ENCODE measurements at regions not wholly inside any gene's neighbourhood (a gene's known extent, or its start where the extent isn't known, plus 50 kb on each side); places are given as distances from the start of the nearest gene placed in this dataset.
"Not testable (repeated sequence)": the region's sequence is repeated elsewhere in the genome, so short reads cannot be mapped to it uniquely, and the experiment has no call there.

GRCh38 chr13:90256746-90257145 is 1090.7 kb upstream of the MIR17HG start:
- TF ChIP-seq CTCF (IDR thresholded peaks at IDR 0.05; ENCODE audit: low read depth, low read length) = no peak
- no peak for DNase-seq (ENCODE audit: extremely low read depth, low read depth)

- no peak for DNase-seq (ENCODE audit: extremely low read depth, low read depth)
- no peak for TF ChIP-seq CTCF (IDR thresholded peaks at IDR 0.05; ENCODE audit: low read depth, low read length)
These were observed 1089.4 kb upstream of the MIR17HG start for GRCh38 chr13:90258129-90258528.

GRCh38 chr13:90261343-90261742 is 1086.1 kb upstream of the MIR17HG start:
- TF ChIP-seq CTCF (IDR thresholded peaks at IDR 0.05; ENCODE audit: low read depth, low read length) = no peak
- DNase-seq (ENCODE audit: extremely low read depth, low read depth) = no peak

GRCh38 chr13:90270226-90270625 is 1077.3 kb upstream of the MIR17HG start:
- no peak for TF ChIP-seq CTCF (IDR thresholded peaks at IDR 0.05; ENCODE audit: low read depth, low read length)
- DNase-seq (ENCODE audit: extremely low read depth, low read depth) = no peak

- no peak for TF ChIP-seq CTCF (IDR thresholded peaks at IDR 0.05; ENCODE audit: low read depth, low read length)
- no peak for DNase-seq (ENCODE audit: extremely low read depth, low read depth)
These were observed 1075.1 kb upstream of the MIR17HG start for GRCh38 chr13:90272356-90272755.

DNA sequence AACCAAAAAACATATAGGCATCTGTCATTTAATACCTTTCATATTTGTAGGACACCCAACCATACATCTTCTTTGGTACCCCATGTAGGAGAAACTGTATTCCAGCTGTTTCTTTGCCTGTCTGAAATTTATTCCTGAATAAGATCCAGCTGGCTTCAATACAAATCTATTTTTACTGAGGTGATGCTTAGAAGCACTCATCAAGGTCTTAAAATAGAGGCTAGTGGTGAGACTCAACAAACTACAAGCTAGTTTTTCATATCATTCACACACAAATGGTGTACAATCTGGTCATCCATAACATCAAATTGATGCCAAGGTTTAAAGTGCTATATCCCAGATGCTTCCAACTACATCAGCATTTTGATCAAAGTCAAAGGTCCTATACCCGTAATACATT is 1071.3 kb upstream of the MIR17HG start:
- TF ChIP-seq CTCF (IDR thresholded peaks at IDR 0.05; ENCODE audit: low read depth, low read length) = no peak
- no peak for DNase-seq (ENCODE audit: extremely low read depth, low read depth)

DNA sequence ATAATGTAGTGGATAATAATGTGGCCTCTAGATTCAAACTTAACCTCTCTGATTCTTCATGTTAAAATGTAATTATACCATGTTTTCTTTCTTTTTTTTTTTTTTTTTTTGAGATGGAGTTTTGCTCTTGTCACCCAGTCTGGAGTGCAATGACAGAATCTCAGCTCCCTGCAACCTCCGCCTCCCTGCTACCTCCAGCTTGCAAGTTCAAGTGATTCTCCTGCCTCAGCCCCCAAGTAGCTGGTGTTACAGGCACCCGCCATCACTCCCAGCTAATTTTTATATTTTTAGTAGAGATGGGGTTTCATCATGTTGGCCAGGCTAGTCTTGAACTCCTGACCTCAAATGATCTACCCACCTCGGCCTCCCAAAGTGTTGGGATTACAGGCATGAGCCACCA is 1069.3 kb upstream of the MIR17HG start:
- not testable (repeated sequence) for DNase-seq (ENCODE audit: extremely low read depth, low read depth)

DNA sequence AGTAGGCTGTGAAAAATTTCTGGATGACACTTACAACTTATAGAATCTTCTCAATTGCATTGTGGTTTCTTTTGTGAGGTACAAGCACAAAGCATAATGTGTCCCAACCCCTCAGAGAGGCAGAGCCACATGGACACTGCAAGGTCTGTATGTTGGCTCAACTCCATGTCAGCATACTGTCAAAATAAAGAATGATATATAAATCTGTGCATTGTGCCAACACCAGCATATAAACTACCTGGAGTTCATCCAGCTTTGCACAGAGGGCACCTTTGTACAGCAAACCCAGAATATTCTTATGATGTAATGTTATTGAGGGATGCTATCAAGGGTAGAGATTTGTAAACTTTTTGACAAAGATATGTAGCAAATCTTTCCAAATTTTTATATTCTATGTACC is 1065.8 kb upstream of the MIR17HG start:
- DNase-seq (ENCODE audit: extremely low read depth, low read depth) = no peak
- no peak for TF ChIP-seq CTCF (IDR thresholded peaks at IDR 0.05; ENCODE audit: low read depth, low read length)

Data from AG09319 (cell line).